K562 (cell line): ENCODE measurements at regions not wholly inside any gene's neighbourhood (a gene's known extent, or its start where the extent isn't known, plus 50 kb on each side); places are given as distances from the start of the nearest gene placed in this dataset.

ENCODE experiments used
- ATAC-seq: fragments of 200-7000 bp; cut with Tn5 transposase; 3 replicates; pipeline ENCODE4 v1.9.1; 2020; ENCODE audit warnings: moderate library complexity
- BruUV-seq: library from RNA; stranded (reverse); fragments of 400-500 nt; replicated peaks from 2 replicates; lab custom pipeline; 2021; lab: Mats Ljungman, UMichigan
- CTCF ChIA-PET: fragments of 300-600 bp; formaldehyde crosslinking; extraction: SDS; loops from one replicate; lab custom pipeline; 2021; ENCODE audit warnings: low intra/inter-chr PET ratio; lab: Yijun Ruan, JAX
- POLR2A ChIA-PET: fragments of 300-600, 350-650 bp; sonication (Branson Sonifier 250); formaldehyde crosslinking; extraction: SDS; loops from one replicate; lab custom pipeline; 2021; ENCODE audit warnings: antibody characterized with exemption, inconsistent platforms; lab: Yijun Ruan, JAX
- DNase-seq, 4 experiments: peaks; one replicate each; pipeline versions ENCODE4 v3.0.0 to v3.0.0-alpha.2; 2011 to 2018; ENCODE audit warnings: low spot score in 3 of 4, mixed read lengths in 3 of 4; ENCODE audit errors: extremely low read depth in 1 of 4
- FAIRE-seq: peaks from 2 replicates; lab custom pipeline; 2011; peaks lifted over from hg19 to GRCh38; lab: Jason Lieb, UNC
- H2AFZ ChIP-seq: 2 replicates; pipeline ENCODE4 v1.6.0; 2011; ENCODE audit warnings: low read depth, low read length, control low read depth, inconsistent platforms
- H3K27ac ChIP-seq: fragments of 200-600 bp; 3 replicates; pipeline ENCODE4 v1.8.0; 2011; ENCODE audit warnings: low read depth, mild to moderate bottlenecking, control low read depth, inconsistent platforms, low read length, moderate library complexity, mixed read lengths; ENCODE audit errors: extremely low read depth
- H3K27me3 ChIP-seq, 2 experiments: fragments of 300-600 bp in 1 of 2; 2 replicates in 1 of 2; 3 replicates in 1 of 2; pipeline versions ENCODE4 v1.6.0 to v1.8.0; 2011; ENCODE audit warnings: inconsistent platforms in 2 of 2, low read length in 2 of 2, mild to moderate bottlenecking in 1 of 2, mixed read lengths in 1 of 2, moderate library complexity in 1 of 2; ENCODE audit not compliant: control insufficient read depth in 2 of 2, insufficient read depth in 2 of 2
- H3K36me3 ChIP-seq: fragments of 300-600 bp; 3 replicates; pipeline ENCODE4 v1.8.0; 2011; ENCODE audit warnings: mild to moderate bottlenecking, low read length, inconsistent platforms; ENCODE audit not compliant: control insufficient read depth, insufficient read depth
- H3K4me1 ChIP-seq, 2 experiments: fragments of 200-600 bp in 1 of 2; replicated peaks in 1 of 2; 2 replicates in 1 of 2; 3 replicates in 1 of 2; pipeline versions ENCODE4 v1.5.1 to v1.8.0; 2011; ENCODE audit warnings: inconsistent platforms in 2 of 2, low read length in 2 of 2, mild to moderate bottlenecking in 1 of 2, mixed read lengths in 1 of 2, moderate library complexity in 1 of 2; ENCODE audit not compliant: control insufficient read depth in 2 of 2, insufficient read depth in 2 of 2
- H3K4me2 ChIP-seq: 2 replicates; pipeline ENCODE4 v1.6.1; 2011; ENCODE audit warnings: low read length, control low read depth, inconsistent platforms, mixed read lengths; ENCODE audit not compliant: insufficient read depth
- H3K4me3 ChIP-seq: fragments of 200-600 bp; sonication (generic), shearing (Covaris generic); 2 replicates; pipeline ENCODE4 v1.5.1; 2016; ENCODE audit warnings: control low read depth, inconsistent platforms
- H3K79me2 ChIP-seq: fragments of 200-600 bp; 3 replicates; pipeline ENCODE4 v1.8.0; 2011; ENCODE audit warnings: low read length, inconsistent platforms; ENCODE audit not compliant: control insufficient read depth, insufficient read depth
- H3K9ac ChIP-seq, 2 experiments: 2 replicates each; pipeline versions ENCODE4 v1.6.0 to v1.6.1; 2011; ENCODE audit warnings: low read depth in 2 of 2, low read length in 2 of 2, control low read depth in 1 of 2, inconsistent platforms in 1 of 2, mild to moderate bottlenecking in 1 of 2, mixed read lengths in 1 of 2; ENCODE audit not compliant: insufficient read depth in 1 of 2
- H3K9me1 ChIP-seq: one replicate; pipeline ENCODE4 v1.6.0; 2011; ENCODE audit warnings: inconsistent platforms, mild to moderate bottlenecking, low read length, moderate library complexity; ENCODE audit not compliant: control insufficient read depth, insufficient read depth
- H3K9me3 ChIP-seq: replicated peaks from 2 replicates; pipeline ENCODE4 v1.5.1; 2011; ENCODE audit warnings: low read depth, low read length, inconsistent platforms; ENCODE audit not compliant: control insufficient read depth, insufficient read depth
- H4K20me1 ChIP-seq: replicated peaks from 2 replicates; pipeline ENCODE4 v1.6.1; 2011; ENCODE audit warnings: low read length, inconsistent platforms, mixed read lengths; ENCODE audit not compliant: control insufficient read depth, insufficient read depth
- BCL6 ChIP-seq: fragments of 250-450 bp; sonication (Bioruptor Pico); IDR thresholded peaks from 2 replicates; pipeline ENCODE4 v1.4.0; 2020
- GATA2 ChIP-seq: sonication (generic); formaldehyde crosslinking; IDR thresholded peaks from 2 replicates; pipeline ENCODE4 v1.4.0; 2020; ENCODE audit warnings: mild to moderate bottlenecking, missing genetic modification reagents
- KAT7 ChIP-seq: sonication (generic); formaldehyde crosslinking; IDR thresholded peaks from 2 replicates; pipeline ENCODE4 v1.8.0; 2022; ENCODE audit warnings: missing genetic modification reagents, mild to moderate bottlenecking, borderline replicate concordance
- MYNN ChIP-seq, 2 experiments: sonication (generic); formaldehyde crosslinking in 1 of 2; IDR thresholded peaks; 2 replicates each; pipeline versions ENCODE4 v1.5.0 to v1.6.1; 2016 to 2020; ENCODE audit warnings: antibody characterized with exemption in 1 of 2, missing genetic modification reagents in 1 of 2
- POLR2AphosphoS5 ChIP-seq: IDR thresholded peaks from 2 replicates; pipeline ENCODE4 v1.6.1; 2011; ENCODE audit warnings: mild to moderate bottlenecking, low read depth, low read length, moderate library complexity; ENCODE audit not compliant: control insufficient read depth, insufficient read depth
- RHOXF2B ChIP-seq: fragments of 250-450 bp; sonication (Bioruptor Pico); conservative IDR thresholded peaks from 2 replicates; pipeline ENCODE4 v1.5.1; 2021
- TAL1 ChIP-seq: fragments of 450-650 bp; IDR thresholded peaks from 2 replicates; pipeline ENCODE4 v1.6.1; 2016; ENCODE audit warnings: mild to moderate bottlenecking
- THRAP3 ChIP-seq: fragments of 450-650 bp; IDR thresholded peaks from 2 replicates; pipeline ENCODE4 v1.6.1; 2016; ENCODE audit warnings: mild to moderate bottlenecking, inconsistent platforms, borderline replicate concordance
- ZNF316 ChIP-seq: fragments of 450-650 bp; IDR thresholded peaks from 2 replicates; pipeline ENCODE4 v1.6.1; 2016
- ZNF445 ChIP-seq: fragments of 250-450 bp; sonication (Bioruptor Pico); IDR thresholded peaks from 2 replicates; pipeline ENCODE4 v1.4.0; 2020; ENCODE audit warnings: low read depth, mild to moderate bottlenecking, moderate library complexity
- ZNF57 ChIP-seq: fragments of 450-650 bp; formaldehyde crosslinking; IDR thresholded peaks from 2 replicates; pipeline ENCODE4 v1.4.0; 2020; ENCODE audit warnings: mild to moderate bottlenecking, moderate library complexity
- WGBS: fragments of 100-300 bp; shearing (Covaris generic); methylation state at CpG from one replicate; pipeline ENCODE4 v1.1.6; 2016; ENCODE audit warnings: low coverage, mixed read lengths; ENCODE audit not compliant: insufficient coverage; ENCODE audit errors: missing lambda C conversion rate; 5-methylcytosine and 5-hydroxymethylcytosine counted together
- in situ Hi-C: fragments of 300-500 bp; cut with MboI; formaldehyde crosslinking; loops from 4 replicates; pipeline ENCODE4 v1.15.0; 2018; ENCODE audit warnings: inconsistent platforms, mixed read lengths
- intact Hi-C: fragments of 100-400 bp; cut with micrococcal nuclease; formaldehyde crosslinking; loops from 2 replicates; pipeline ENCODE4 v1.14.2; 2022
- TF ChIP-seq, protein P1 (sequence below): fragments of 450-650 bp; IDR thresholded peaks from 2 replicates; pipeline ENCODE4 v1.6.1; 2017; ENCODE audit warnings: mild to moderate bottlenecking, moderate library complexity
- TF ChIP-seq, protein P2 (sequence below): IDR thresholded peaks from 2 replicates; pipeline ENCODE4 v1.6.1; 2014; ENCODE audit warnings: antibody characterized with exemption

DNA sequence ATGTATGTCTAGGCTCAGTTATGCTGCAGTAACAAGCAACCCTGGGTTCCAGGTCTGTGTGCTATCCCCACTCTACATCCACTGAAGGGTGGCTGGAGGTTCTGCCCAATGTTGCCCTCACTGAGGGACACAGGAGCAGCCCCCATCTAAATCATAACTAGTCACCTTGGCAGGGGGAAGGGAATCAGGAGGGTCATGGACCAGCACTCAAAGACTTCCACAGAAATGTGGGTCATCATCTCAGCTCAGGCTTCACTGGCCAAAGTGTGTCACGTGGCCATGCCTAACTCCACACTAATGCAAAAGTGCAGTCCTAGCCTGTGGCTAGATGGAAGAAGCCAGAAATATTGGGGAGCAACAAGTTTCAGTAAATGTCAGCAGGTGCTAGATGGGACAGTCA, 137.3 kb upstream of the ZNF507 start (continued):
- TF ChIP-seq ZNF445 (CRISPR knock-in tag), result no peak
- no peak for TF ChIP-seq GATA2 (CRISPR knock-in tag)

DNA sequence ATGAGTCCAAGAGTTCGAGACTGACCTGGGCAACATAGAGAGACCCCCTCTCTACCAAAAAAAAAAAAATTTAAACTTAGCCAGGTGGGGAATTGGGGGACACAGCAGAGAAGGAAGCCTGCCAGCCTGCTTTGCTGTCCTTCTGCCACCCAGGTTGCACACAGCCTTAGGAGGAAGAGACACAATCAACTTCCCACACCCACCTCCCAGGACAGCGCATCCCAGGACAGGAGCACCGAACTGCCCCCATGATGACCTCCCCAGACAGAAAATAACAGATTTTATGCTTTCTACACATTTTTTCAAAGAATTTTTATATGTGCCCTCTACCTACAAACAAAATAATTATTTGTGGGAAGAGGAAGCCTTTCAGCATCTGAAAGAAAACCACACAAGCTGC, 126.0 kb upstream of the ZNF507 start:
- H3K27ac ChIP-seq, result no peak overlapping the region
- TF ChIP-seq TAL1, result no peak
- TF ChIP-seq, all 486 proteins: peak for 0
- no peaks in the 10 kb centered on the region for H4K20me1 ChIP-seq
- 0% methylated on average over 3 of the region's 3 CpGs for WGBS
- no peak overlapping the region for H3K4me2 ChIP-seq
- H3K9me3 ChIP-seq, result no peaks in the 10 kb centered on the region
- no peaks in the 10 kb centered on the region for H3K36me3 ChIP-seq
- intact Hi-C loops, result no loop called here
- FAIRE-seq, result no peak
- H2AFZ ChIP-seq, result no peak overlapping the region
- H3K4me1 ChIP-seq, result peaks cover 0 to 6% of the 10 kb centered on the region in 2 experiments; a peak in 1 of 5 replicates
- CTCF ChIA-PET, result no interaction called here
- no peaks in the 10 kb centered on the region for H3K9me1 ChIP-seq
- H3K4me3 ChIP-seq, result no peak overlapping the region
- no peak for DNase-seq
- H3K27me3 ChIP-seq, result peaks cover 0 to 13% of the 10 kb centered on the region in 2 experiments; a peak in 1 of 5 replicates
- in situ Hi-C loops, result loop anchor here (10.0 kb wide), 1 partner anchor 535 kb away; no protein-coding TSS in a partner anchor
- H3K9ac ChIP-seq, result no peak overlapping the region
- BruUV-seq, result no TSS peak
- ATAC-seq, result no peak
- POLR2A ChIA-PET, result no interaction called here
- no peaks in the 10 kb centered on the region for H3K79me2 ChIP-seq

DNA sequence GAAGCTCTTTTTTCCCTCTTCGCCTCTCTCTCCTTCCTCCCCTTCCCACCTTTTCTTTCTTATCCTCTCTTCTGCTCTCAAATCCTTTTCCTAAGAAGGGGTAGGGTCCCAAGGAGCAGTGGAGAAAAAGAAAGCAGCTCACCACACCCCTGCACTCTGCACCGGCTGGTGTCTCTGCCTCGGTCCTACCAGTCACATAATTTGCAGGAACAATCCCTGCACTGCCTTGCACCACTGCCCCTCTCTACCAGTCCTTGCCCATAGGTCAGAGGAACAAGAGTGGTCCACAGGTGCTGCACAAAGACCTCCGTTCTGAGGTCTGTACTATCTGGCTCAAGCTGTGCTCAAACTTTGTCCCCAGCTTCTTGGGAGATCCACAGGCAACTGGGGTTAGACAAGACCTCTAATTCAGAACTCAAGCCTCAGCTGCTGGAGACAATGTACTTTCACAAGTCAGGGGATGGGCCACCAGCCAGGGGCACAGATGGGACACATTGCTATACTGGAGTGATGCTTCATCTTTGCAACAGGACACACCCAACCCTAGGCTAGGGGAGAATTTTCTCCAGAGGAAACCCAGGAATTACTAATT, 125.4 kb upstream of the ZNF507 start:
- Histone ChIP-seq H3K27ac (no peak overlapping the region), H3K4me3 (no peak overlapping the region), H3K9ac (no peak overlapping the region), H3K9me1 (no peaks in the 10 kb centered on the region), H2AFZ (no peak overlapping the region), H3K4me1 (peaks cover 0 to 10% of the 10 kb centered on the region in 2 experiments; a peak in 1 of 5 replicates), H3K79me2 (no peaks in the 10 kb centered on the region), H3K4me2 (no peak overlapping the region), H4K20me1 (no peaks in the 10 kb centered on the region), H3K9me3 (no peaks in the 10 kb centered on the region), H3K36me3 (no peaks in the 10 kb centered on the region), H3K27me3 (peaks cover 0 to 13% of the 10 kb centered on the region in 2 experiments; a peak in 1 of 5 replicates)
- 0% methylated on average over 3 of the region's 4 CpGs for WGBS
- in situ Hi-C loops (loop anchor here (10.0 kb wide), 2 partner anchors 535 to 1535 kb away; no protein-coding TSS in a partner anchor), intact Hi-C loops (loop anchor here (10.0 kb wide), 1 partner anchor 545 kb away; no protein-coding TSS in a partner anchor)
- no peak for ATAC-seq
- BruUV-seq, result no TSS peak
- POLR2A ChIA-PET, result no interaction called here
- CTCF ChIA-PET, result no interaction called here
- no peak for DNase-seq
- FAIRE-seq, result no peak
- TF ChIP-seq MYNN (IDR thresholded peaks at IDR 0.05) (no peak), MYNN (CRISPR knock-in tag; IDR thresholded peaks at IDR 0.05) (no peak), KAT7 (CRISPR knock-in tag) (no peak), ZNF57 (CRISPR knock-in tag) (no peak), POLR2AphosphoS5 (no peak), RHOXF2B (CRISPR knock-in tag) (no peak), THRAP3 (no peak), BCL6 (CRISPR knock-in tag) (no peak), ZNF316 (no peak)
- TF ChIP-seq, protein P1, sequence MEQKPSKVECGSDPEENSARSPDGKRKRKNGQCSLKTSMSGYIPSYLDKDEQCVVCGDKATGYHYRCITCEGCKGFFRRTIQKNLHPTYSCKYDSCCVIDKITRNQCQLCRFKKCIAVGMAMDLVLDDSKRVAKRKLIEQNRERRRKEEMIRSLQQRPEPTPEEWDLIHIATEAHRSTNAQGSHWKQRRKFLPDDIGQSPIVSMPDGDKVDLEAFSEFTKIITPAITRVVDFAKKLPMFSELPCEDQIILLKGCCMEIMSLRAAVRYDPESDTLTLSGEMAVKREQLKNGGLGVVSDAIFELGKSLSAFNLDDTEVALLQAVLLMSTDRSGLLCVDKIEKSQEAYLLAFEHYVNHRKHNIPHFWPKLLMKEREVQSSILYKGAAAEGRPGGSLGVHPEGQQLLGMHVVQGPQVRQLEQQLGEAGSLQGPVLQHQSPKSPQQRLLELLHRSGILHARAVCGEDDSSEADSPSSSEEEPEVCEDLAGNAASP, result no peak
- TF ChIP-seq, protein P2, sequence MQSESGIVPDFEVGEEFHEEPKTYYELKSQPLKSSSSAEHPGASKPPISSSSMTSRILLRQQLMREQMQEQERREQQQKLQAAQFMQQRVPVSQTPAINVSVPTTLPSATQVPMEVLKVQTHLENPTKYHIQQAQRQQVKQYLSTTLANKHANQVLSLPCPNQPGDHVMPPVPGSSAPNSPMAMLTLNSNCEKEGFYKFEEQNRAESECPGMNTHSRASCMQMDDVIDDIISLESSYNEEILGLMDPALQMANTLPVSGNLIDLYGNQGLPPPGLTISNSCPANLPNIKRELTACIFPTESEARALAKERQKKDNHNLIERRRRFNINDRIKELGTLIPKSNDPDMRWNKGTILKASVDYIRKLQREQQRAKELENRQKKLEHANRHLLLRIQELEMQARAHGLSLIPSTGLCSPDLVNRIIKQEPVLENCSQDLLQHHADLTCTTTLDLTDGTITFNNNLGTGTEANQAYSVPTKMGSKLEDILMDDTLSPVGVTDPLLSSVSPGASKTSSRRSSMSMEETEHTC, result no peak
